ENCODE measurements at regions not wholly inside any gene's neighbourhood (a gene's known extent, or its start where the extent isn't known, plus 50 kb on each side); places are given as distances from the start of the nearest gene placed in this dataset.

DNA sequence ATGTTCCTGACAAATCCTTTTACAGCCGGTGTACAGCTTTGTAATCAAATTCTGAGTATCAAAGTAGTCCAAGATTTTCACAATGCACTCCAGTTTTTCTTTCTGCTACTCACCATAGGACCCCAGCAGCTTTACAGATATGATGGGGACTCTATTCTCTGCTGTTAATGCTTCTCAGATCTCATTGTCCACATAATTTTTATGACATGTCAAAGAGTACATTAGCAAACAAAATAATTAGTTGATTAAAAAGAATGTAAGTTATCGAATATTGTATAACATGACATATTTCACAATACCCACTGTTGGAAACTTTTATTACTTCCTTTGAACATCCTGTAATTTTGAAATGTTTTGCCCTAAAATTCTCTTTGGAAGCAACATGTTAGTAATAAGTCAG, 81.4 kb upstream of the KIAA1217 start:
- Histone ChIP-seq H3K27me3 (ENCODE audit: control insufficient read depth in 2 of 2, insufficient read depth in 1 of 2, low read length in 1 of 2) (no peaks in the 10 kb centered on the region), H3K4me1 (ENCODE audit: control insufficient read depth in 2 of 2, insufficient read depth in 2 of 2, low read length in 2 of 2) (no peaks in the 10 kb centered on the region), H3K27ac (ENCODE audit: low read depth in 1 of 2, low read length in 1 of 2) (no peak overlapping the region), H3K9me3 (ENCODE audit: control insufficient read depth in 2 of 2, insufficient read depth in 1 of 2, low read length in 1 of 2) (no peaks in the 10 kb centered on the region), H3K36me3 (ENCODE audit: control insufficient read depth in 2 of 2, insufficient read depth in 2 of 2, low read length in 1 of 2) (no peaks in the 10 kb centered on the region), H3K4me3 (ENCODE audit: low read length in 2 of 2) (no peak overlapping the region)
- DNase-seq (ENCODE audit: low read depth in 6 of 9, low spot score in 9 of 9) = no peak
- 88% methylated on average over 2 of the region's 2 CpGs for WGBS

DNA sequence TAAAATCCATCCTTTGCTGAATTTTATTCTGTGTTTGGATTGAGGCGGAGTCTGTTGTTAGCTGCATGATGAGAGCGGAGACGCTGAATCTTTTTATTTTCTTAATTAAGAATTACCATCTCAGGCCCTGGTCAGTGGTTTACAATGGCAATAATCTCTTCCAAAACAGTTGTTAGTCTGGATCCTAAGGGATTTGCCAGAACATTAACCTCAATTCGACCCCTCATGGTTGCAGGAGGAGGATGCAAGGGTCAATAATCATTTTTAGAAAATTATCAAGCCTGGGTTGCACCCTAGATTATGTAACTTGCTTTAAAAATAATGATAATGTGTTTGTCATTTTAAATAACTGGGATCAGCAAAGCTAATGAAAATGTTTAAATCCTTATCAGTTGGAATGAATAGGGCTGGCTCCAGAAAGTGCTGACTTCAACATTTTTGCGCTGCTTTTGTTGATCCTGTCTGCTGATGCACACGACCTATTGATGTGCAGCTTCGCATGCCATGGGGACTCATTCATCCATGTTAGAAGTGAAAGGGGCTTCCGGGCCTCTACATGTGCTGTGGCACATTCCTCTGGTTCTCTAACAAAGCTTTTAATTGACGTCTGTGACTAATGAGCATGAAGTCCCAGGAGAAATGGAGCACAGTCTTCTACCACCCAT, 80.7 kb upstream of the KIAA1217 start:
- no peaks in the 10 kb centered on the region for H3K27me3 ChIP-seq (ENCODE audit: control insufficient read depth in 2 of 2, insufficient read depth in 1 of 2, low read length in 1 of 2)
- H3K27ac ChIP-seq (ENCODE audit: low read depth in 1 of 2, low read length in 1 of 2) = no peak overlapping the region
- no peaks in the 10 kb centered on the region for H3K9me3 ChIP-seq (ENCODE audit: control insufficient read depth in 2 of 2, insufficient read depth in 1 of 2, low read length in 1 of 2)
- WGBS = 88% methylated on average over 9 of the region's 9 CpGs
- no peak for DNase-seq (ENCODE audit: low read depth in 6 of 9, low spot score in 9 of 9)
- H3K4me1 ChIP-seq (ENCODE audit: control insufficient read depth in 2 of 2, insufficient read depth in 2 of 2, low read length in 2 of 2) = no peaks in the 10 kb centered on the region
- no peak overlapping the region for H3K4me3 ChIP-seq (ENCODE audit: low read length in 2 of 2)
- H3K36me3 ChIP-seq (ENCODE audit: control insufficient read depth in 2 of 2, insufficient read depth in 2 of 2, low read length in 1 of 2) = no peaks in the 10 kb centered on the region

DNA sequence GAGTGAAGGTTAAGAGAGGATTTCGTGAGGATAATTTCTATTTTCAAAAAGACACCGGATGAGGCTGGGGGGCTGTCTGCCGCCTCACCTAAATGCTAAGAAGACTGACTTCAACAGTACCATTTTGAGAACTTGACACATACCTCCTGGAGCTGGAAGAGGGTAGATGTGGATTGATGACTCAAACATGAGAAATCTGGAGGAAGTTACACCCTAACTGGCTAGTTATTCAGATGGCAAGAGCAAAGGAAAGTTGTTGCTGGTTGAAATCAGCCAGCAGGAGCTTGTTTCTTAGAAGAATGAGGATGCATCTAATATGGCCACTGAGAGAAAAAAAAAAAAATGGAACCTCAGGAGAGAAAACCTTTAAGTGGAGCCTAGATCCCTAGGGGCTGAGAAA, 76.2 kb upstream of the KIAA1217 start:
- no peak overlapping the region for H3K4me3 ChIP-seq (ENCODE audit: low read length in 2 of 2)
- no peak for DNase-seq (ENCODE audit: low read depth in 6 of 9, low spot score in 9 of 9)
- H3K27me3 ChIP-seq (ENCODE audit: control insufficient read depth in 2 of 2, insufficient read depth in 1 of 2, low read length in 1 of 2) = no peaks in the 10 kb centered on the region
- H3K27ac ChIP-seq (ENCODE audit: low read depth in 1 of 2, low read length in 1 of 2) = no peak overlapping the region
- 90% methylated on average over 3 of the region's 3 CpGs for WGBS
- H3K4me1 ChIP-seq (ENCODE audit: control insufficient read depth in 2 of 2, insufficient read depth in 2 of 2, low read length in 2 of 2) = no peaks in the 10 kb centered on the region
- H3K36me3 ChIP-seq (ENCODE audit: control insufficient read depth in 2 of 2, insufficient read depth in 2 of 2, low read length in 1 of 2) = no peaks in the 10 kb centered on the region
- no peaks in the 10 kb centered on the region for H3K9me3 ChIP-seq (ENCODE audit: control insufficient read depth in 2 of 2, insufficient read depth in 1 of 2, low read length in 1 of 2)

GRCh38 chr10:24133835-24134234, 75.1 kb upstream of the KIAA1217 start:
- Histone ChIP-seq H3K27ac (ENCODE audit: low read depth in 1 of 2, low read length in 1 of 2) (no peak overlapping the region), H3K4me1 (ENCODE audit: control insufficient read depth in 2 of 2, insufficient read depth in 2 of 2, low read length in 2 of 2) (no peaks in the 10 kb centered on the region), H3K36me3 (ENCODE audit: control insufficient read depth in 2 of 2, insufficient read depth in 2 of 2, low read length in 1 of 2) (no peaks in the 10 kb centered on the region), H3K27me3 (ENCODE audit: control insufficient read depth in 2 of 2, insufficient read depth in 1 of 2, low read length in 1 of 2) (no peaks in the 10 kb centered on the region), H3K4me3 (ENCODE audit: low read length in 2 of 2) (no peak overlapping the region), H3K9me3 (ENCODE audit: control insufficient read depth in 2 of 2, insufficient read depth in 1 of 2, low read length in 1 of 2) (no peaks in the 10 kb centered on the region)
- WGBS = 44% methylated on average over 1 of the region's 1 CpG
- no peak for DNase-seq (ENCODE audit: low read depth in 6 of 9, low spot score in 9 of 9)

DNA sequence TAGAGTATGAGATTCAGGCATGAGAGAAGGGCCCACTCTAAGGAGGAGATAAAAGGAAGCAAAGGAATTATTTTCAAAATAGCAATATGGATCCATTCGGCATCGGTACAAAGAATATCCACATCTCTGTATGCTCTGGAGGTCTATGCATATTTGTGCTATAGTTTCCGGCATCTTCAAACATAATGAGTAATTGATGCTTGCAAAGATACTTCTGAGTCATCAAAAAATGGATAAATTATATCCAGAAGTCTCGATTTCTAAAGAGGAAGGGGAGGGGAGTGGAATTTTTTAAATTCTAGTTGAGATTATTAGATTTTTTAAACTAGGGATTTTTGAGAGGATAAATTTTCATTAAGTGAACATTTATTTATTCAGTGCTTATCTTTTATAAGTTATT, 72.9 kb upstream of the KIAA1217 start:
- H3K27me3 ChIP-seq (ENCODE audit: control insufficient read depth in 2 of 2, insufficient read depth in 1 of 2, low read length in 1 of 2) = no peaks in the 10 kb centered on the region
- no peaks in the 10 kb centered on the region for H3K36me3 ChIP-seq (ENCODE audit: control insufficient read depth in 2 of 2, insufficient read depth in 2 of 2, low read length in 1 of 2)
- H3K9me3 ChIP-seq (ENCODE audit: control insufficient read depth in 2 of 2, insufficient read depth in 1 of 2, low read length in 1 of 2) = no peaks in the 10 kb centered on the region
- no peak overlapping the region for H3K27ac ChIP-seq (ENCODE audit: low read depth in 1 of 2, low read length in 1 of 2)
- no peaks in the 10 kb centered on the region for H3K4me1 ChIP-seq (ENCODE audit: control insufficient read depth in 2 of 2, insufficient read depth in 2 of 2, low read length in 2 of 2)
- WGBS = 68% methylated on average over 4 of the region's 4 CpGs
- H3K4me3 ChIP-seq (ENCODE audit: low read length in 2 of 2) = no peak overlapping the region
- no peak for DNase-seq (ENCODE audit: low read depth in 6 of 9, low spot score in 9 of 9)

DNA sequence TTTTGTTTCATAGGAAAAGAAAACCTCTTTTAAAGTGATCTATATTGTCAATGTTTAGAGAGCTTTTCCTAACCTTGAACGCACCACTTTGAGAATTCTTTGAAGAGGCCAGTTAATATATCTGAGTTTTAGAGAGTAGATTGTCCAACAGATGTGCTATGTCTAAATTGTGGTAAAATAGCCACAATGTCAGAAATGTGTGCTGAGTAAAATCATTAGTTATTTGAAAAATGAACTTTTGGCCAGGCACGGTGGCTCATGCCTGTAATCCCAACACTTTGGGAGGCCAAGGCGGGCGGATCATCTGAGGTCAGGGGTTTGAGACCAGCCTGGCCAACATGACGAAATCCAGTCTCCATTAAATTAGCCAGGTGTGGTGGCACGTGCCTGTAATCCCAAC, 61.6 kb upstream of the KIAA1217 start:
- 94% methylated on average over 6 of the region's 6 CpGs for WGBS
- H3K27me3 ChIP-seq (ENCODE audit: control insufficient read depth in 2 of 2, insufficient read depth in 1 of 2, low read length in 1 of 2) = no peaks in the 10 kb centered on the region
- H3K4me3 ChIP-seq (ENCODE audit: low read length in 2 of 2) = no peak overlapping the region
- no peaks in the 10 kb centered on the region for H3K4me1 ChIP-seq (ENCODE audit: control insufficient read depth in 2 of 2, insufficient read depth in 2 of 2, low read length in 2 of 2)
- no peak for DNase-seq (ENCODE audit: low read depth in 6 of 9, low spot score in 9 of 9)
- no peaks in the 10 kb centered on the region for H3K9me3 ChIP-seq (ENCODE audit: control insufficient read depth in 2 of 2, insufficient read depth in 1 of 2, low read length in 1 of 2)
- H3K36me3 ChIP-seq (ENCODE audit: control insufficient read depth in 2 of 2, insufficient read depth in 2 of 2, low read length in 1 of 2) = no peaks in the 10 kb centered on the region
- no peak overlapping the region for H3K27ac ChIP-seq (ENCODE audit: low read depth in 1 of 2, low read length in 1 of 2)

- Histone ChIP-seq H3K4me1 (ENCODE audit: control insufficient read depth in 2 of 2, insufficient read depth in 2 of 2, low read length in 2 of 2) (no peaks in the 10 kb centered on the region), H3K9me3 (ENCODE audit: control insufficient read depth in 2 of 2, insufficient read depth in 1 of 2, low read length in 1 of 2) (no peaks in the 10 kb centered on the region), H3K36me3 (ENCODE audit: control insufficient read depth in 2 of 2, insufficient read depth in 2 of 2, low read length in 1 of 2) (no peaks in the 10 kb centered on the region), H3K4me3 (ENCODE audit: low read length in 2 of 2) (no peak overlapping the region), H3K27ac (ENCODE audit: low read depth in 1 of 2, low read length in 1 of 2) (no peak overlapping the region), H3K27me3 (ENCODE audit: control insufficient read depth in 2 of 2, insufficient read depth in 1 of 2, low read length in 1 of 2) (no peaks in the 10 kb centered on the region)
- 95% methylated on average over 2 of the region's 2 CpGs for WGBS
- no peak for DNase-seq (ENCODE audit: low read depth in 6 of 9, low spot score in 9 of 9)
Measured at GRCh38 chr10:24149640-24150039, 59.3 kb upstream of the KIAA1217 start.

GRCh38 chr10:24150853-24151252, 58.1 kb upstream of the KIAA1217 start:
- no peaks in the 10 kb centered on the region for H3K36me3 ChIP-seq (ENCODE audit: control insufficient read depth in 2 of 2, insufficient read depth in 2 of 2, low read length in 1 of 2)
- WGBS = 93% methylated on average over 3 of the region's 3 CpGs
- no peaks in the 10 kb centered on the region for H3K4me1 ChIP-seq (ENCODE audit: control insufficient read depth in 2 of 2, insufficient read depth in 2 of 2, low read length in 2 of 2)
- no peaks in the 10 kb centered on the region for H3K27me3 ChIP-seq (ENCODE audit: control insufficient read depth in 2 of 2, insufficient read depth in 1 of 2, low read length in 1 of 2)
- DNase-seq (ENCODE audit: low read depth in 6 of 9, low spot score in 9 of 9) = no peak
- no peak overlapping the region for H3K4me3 ChIP-seq (ENCODE audit: low read length in 2 of 2)
- H3K27ac ChIP-seq (ENCODE audit: low read depth in 1 of 2, low read length in 1 of 2) = no peak overlapping the region
- H3K9me3 ChIP-seq (ENCODE audit: control insufficient read depth in 2 of 2, insufficient read depth in 1 of 2, low read length in 1 of 2) = no peaks in the 10 kb centered on the region

- no peaks in the 10 kb centered on the region for H3K4me1 ChIP-seq (ENCODE audit: control insufficient read depth in 2 of 2, insufficient read depth in 2 of 2, low read length in 2 of 2)
- H3K36me3 ChIP-seq (ENCODE audit: control insufficient read depth in 2 of 2, insufficient read depth in 2 of 2, low read length in 1 of 2) = no peaks in the 10 kb centered on the region
- H3K4me3 ChIP-seq (ENCODE audit: low read length in 2 of 2) = no peak overlapping the region
- H3K27ac ChIP-seq (ENCODE audit: low read depth in 1 of 2, low read length in 1 of 2) = no peak overlapping the region
- DNase-seq (ENCODE audit: low read depth in 6 of 9, low spot score in 9 of 9) = no peak
- no peaks in the 10 kb centered on the region for H3K27me3 ChIP-seq (ENCODE audit: control insufficient read depth in 2 of 2, insufficient read depth in 1 of 2, low read length in 1 of 2)
- no peaks in the 10 kb centered on the region for H3K9me3 ChIP-seq (ENCODE audit: control insufficient read depth in 2 of 2, insufficient read depth in 1 of 2, low read length in 1 of 2)
- 78% methylated on average over 2 of the region's 2 CpGs for WGBS
Measured at GRCh38 chr10:24152270-24152669, 56.7 kb upstream of the KIAA1217 start.

DNA sequence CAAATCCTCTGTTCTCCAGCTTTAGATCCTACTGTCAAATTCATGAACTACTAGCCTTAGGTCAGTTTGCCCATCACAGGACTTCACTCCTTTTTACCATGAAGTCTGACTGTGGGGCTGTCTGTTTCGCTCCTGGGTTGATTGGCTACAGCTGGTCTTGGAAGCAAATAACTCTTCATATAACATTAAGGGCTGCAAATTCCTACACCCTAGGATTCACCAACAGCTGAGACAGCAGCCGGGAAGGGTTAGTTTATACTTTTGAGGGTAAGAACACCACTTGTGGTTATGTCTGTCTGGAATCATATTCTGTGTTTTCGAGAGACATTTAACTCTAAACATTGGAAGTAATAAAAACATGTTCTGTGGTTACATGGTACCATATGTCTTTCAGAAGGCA, 55.9 kb upstream of the KIAA1217 start:
- H3K4me1 ChIP-seq (ENCODE audit: control insufficient read depth in 2 of 2, insufficient read depth in 2 of 2, low read length in 2 of 2) = no peaks in the 10 kb centered on the region
- no peak for DNase-seq (ENCODE audit: low read depth in 6 of 9, low spot score in 9 of 9)
- H3K36me3 ChIP-seq (ENCODE audit: control insufficient read depth in 2 of 2, insufficient read depth in 2 of 2, low read length in 1 of 2) = no peaks in the 10 kb centered on the region
- no peaks in the 10 kb centered on the region for H3K9me3 ChIP-seq (ENCODE audit: control insufficient read depth in 2 of 2, insufficient read depth in 1 of 2, low read length in 1 of 2)
- no peak overlapping the region for H3K27ac ChIP-seq (ENCODE audit: low read depth in 1 of 2, low read length in 1 of 2)
- WGBS = 89% methylated on average over 3 of the region's 3 CpGs
- no peak overlapping the region for H3K4me3 ChIP-seq (ENCODE audit: low read length in 2 of 2)
- no peaks in the 10 kb centered on the region for H3K27me3 ChIP-seq (ENCODE audit: control insufficient read depth in 2 of 2, insufficient read depth in 1 of 2, low read length in 1 of 2)

Measured in thymus (tissue), 11 donors.